Esophagus squamous epithelium (tissue), 5 donors: ENCODE measurements at regions not wholly inside any gene's neighbourhood (a gene's known extent, or its start where the extent isn't known, plus 50 kb on each side); places are given as distances from the start of the nearest gene placed in this dataset.

ENCODE experiments used
- DNase-seq: peaks from one replicate; lab custom pipeline; 2025; lab: John Stamatoyannopoulos, UW
- H3K27ac ChIP-seq, 4 donors: fragments of 200-600 bp; sonication (generic); one replicate each; pipeline ENCODE4 v1.5.1; 2016 to 2019; ENCODE audit warnings: mild to moderate bottlenecking in 1 of 4
- H3K27me3 ChIP-seq, 4 donors: fragments of 200-600 bp; sonication (generic); 1 replicate in 3 of 4; 2 replicates in 1 of 4; pipeline versions ENCODE4 v1.5.1 to v1.6.0; 2017 to 2021; ENCODE audit warnings: antibody characterized with exemption in 1 of 4
- H3K36me3 ChIP-seq, 3 donors: fragments of 200-600 bp; sonication (generic); one replicate each; pipeline ENCODE4 v1.5.1; 2016 to 2019
- H3K4me1 ChIP-seq, 3 donors: fragments of 200-600 bp; sonication (generic); one replicate each; pipeline ENCODE4 v1.5.1; 2017 to 2019
- H3K4me3 ChIP-seq, 4 donors: fragments of 200-600 bp; sonication (generic); 1 replicate in 3 of 4; 2 replicates in 1 of 4; pipeline ENCODE4 v1.5.1; 2016 to 2019; ENCODE audit warnings: mild to moderate bottlenecking in 2 of 4, moderate library complexity in 1 of 4
- H3K9me3 ChIP-seq, 3 donors: fragments of 200-600 bp; sonication (generic); one replicate each; pipeline ENCODE4 v1.5.1; 2016 to 2019
- POLR2A ChIP-seq, 4 donors: fragments of 450-650 bp; IDR thresholded peaks; one replicate each; pipeline ENCODE4 v1.6.1; 2017; ENCODE audit warnings: antibody characterized with exemption in 4 of 4, mild to moderate bottlenecking in 4 of 4, moderate library complexity in 3 of 4
- whole genome bisulfite sequencing, 2 donors: methylation state at CpG; one replicate each; pipeline ENCODE4 v1.1.5; 2018; 5-methylcytosine and 5-hydroxymethylcytosine counted together
- intact Hi-C: fragments of 100-400 bp; cut with DNase I; formaldehyde crosslinking; loops from one replicate; pipeline ENCODE4 v1.15.0; 2022
- TF ChIP-seq, protein P1 (sequence below), 6 experiments: fragments of 450-650 bp in 4 of 6; fragments of 200-600 bp in 2 of 6; sonication (generic) in 2 of 6; IDR thresholded peaks; one replicate each; pipeline ENCODE4 v1.5.1; 2016 to 2019; ENCODE audit warnings: antibody characterized with exemption in 6 of 6, mild to moderate bottlenecking in 4 of 6, moderate library complexity in 4 of 6
- donor health status: DM: yes; HTN: yes; CAD: no.

DNA sequence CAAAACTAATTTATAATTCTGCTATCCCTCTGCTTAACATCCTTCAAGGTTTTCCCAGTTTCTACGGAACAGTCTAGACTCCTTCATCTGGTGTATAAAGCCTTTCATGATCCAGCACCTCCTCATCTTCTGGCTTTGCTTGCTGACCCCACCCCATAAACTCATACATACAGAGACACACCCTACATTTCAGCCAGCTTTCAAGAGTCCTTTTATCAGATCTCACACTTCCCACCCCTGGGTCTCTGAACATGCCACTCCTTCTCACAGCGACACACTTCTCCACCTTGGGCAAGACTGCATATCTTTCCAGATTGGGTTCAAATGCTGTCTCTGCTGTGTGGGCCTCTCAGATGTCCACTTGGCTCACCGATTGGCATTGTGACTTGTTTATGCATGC is 166.8 kb upstream of the LPP start:
- H3K4me3 ChIP-seq: no peak overlapping the region
- no peaks in the 10 kb centered on the region for H3K36me3 ChIP-seq
- no peaks in the 10 kb centered on the region for H3K27me3 ChIP-seq
- DNase-seq: no peak
- peaks cover 0 to 6% (median 0%) of the 10 kb centered on the region in 3 donors for H3K4me1 ChIP-seq
- H3K27ac ChIP-seq: no peak overlapping the region
- H3K9me3 ChIP-seq: no peaks in the 10 kb centered on the region
- 86 to 92% methylated on average over 3 of the region's 3 CpGs for WGBS, 2 donors
- intact Hi-C loops: no loop called here
- TF ChIP-seq, protein P1, sequence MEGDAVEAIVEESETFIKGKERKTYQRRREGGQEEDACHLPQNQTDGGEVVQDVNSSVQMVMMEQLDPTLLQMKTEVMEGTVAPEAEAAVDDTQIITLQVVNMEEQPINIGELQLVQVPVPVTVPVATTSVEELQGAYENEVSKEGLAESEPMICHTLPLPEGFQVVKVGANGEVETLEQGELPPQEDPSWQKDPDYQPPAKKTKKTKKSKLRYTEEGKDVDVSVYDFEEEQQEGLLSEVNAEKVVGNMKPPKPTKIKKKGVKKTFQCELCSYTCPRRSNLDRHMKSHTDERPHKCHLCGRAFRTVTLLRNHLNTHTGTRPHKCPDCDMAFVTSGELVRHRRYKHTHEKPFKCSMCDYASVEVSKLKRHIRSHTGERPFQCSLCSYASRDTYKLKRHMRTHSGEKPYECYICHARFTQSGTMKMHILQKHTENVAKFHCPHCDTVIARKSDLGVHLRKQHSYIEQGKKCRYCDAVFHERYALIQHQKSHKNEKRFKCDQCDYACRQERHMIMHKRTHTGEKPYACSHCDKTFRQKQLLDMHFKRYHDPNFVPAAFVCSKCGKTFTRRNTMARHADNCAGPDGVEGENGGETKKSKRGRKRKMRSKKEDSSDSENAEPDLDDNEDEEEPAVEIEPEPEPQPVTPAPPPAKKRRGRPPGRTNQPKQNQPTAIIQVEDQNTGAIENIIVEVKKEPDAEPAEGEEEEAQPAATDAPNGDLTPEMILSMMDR (IDR thresholded peaks at IDR 0.05): no peak
- no peak for TF ChIP-seq POLR2A (IDR thresholded peaks at IDR 0.05)

DNA sequence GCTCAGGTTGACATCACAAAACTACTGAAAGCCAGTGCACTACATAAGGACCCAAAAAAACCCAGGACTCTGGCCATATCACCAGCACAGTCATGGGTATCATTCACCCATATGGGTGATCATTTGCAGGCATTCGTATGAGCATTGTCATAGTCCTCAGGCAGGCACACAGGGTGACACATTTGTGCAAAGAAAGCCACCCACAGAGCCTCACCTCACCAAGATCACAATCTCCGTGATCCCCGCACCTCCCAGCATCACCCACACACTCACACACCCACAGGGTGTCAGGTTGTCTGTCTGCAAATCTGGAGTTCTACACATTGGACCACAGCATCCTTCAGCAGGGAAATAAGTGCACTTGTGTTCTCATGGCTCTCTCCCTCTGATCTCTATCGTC is 166.0 kb upstream of the LPP start:
- H3K4me1 ChIP-seq: peaks cover 0 to 6% (median 0%) of the 10 kb centered on the region in 3 donors
- no peak for DNase-seq
- TF ChIP-seq POLR2A (IDR thresholded peaks at IDR 0.05): no peak
- TF ChIP-seq, protein P1 (IDR thresholded peaks at IDR 0.05): no peak
- H3K27me3 ChIP-seq: no peaks in the 10 kb centered on the region
- no peaks in the 10 kb centered on the region for H3K36me3 ChIP-seq
- no peaks in the 10 kb centered on the region for H3K9me3 ChIP-seq
- WGBS, 2 donors: 86 to 93% methylated on average over 4 of the region's 4 CpGs
- intact Hi-C loops: no loop called here
- no peak overlapping the region for H3K4me3 ChIP-seq
- no peak overlapping the region for H3K27ac ChIP-seq

DNA sequence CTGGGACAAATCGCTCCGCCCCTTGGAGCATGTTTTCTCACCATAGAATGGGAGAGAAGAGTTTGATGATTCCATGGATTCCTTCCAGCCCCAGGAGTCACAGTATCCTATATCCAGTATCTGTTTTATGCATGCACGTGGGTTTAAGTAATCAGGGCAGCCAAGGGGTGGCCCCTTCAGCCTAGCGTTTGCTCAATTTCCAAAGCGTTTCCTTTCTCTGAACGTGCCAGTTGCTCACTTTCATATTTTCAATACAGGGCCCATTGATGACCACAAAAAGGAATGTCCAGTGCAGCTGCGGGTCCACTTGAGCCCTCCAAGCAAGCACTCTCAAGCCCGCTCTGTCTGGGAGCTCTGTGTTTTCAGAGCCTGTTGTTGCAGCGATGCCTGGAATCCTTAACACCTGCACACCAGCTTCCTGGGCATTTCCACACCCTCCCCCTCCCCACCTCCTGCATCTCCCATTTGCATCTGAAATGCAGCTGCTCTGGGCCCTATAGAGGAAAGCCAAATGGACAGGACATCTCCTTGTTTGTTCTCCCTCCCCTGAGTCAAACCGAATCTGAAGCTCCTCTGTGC is 164.3 kb upstream of the LPP start:
- H3K4me3 ChIP-seq: no peak overlapping the region
- TF ChIP-seq, protein P1 (IDR thresholded peaks at IDR 0.05): no peak
- TF ChIP-seq POLR2A (IDR thresholded peaks at IDR 0.05): no peak
- no peaks in the 10 kb centered on the region for H3K9me3 ChIP-seq
- H3K27ac ChIP-seq: no peak overlapping the region
- intact Hi-C loops: no loop called here
- H3K27me3 ChIP-seq: no peaks in the 10 kb centered on the region
- 75 to 88% methylated on average over 9 to 10 of the region's 10 CpGs for WGBS, 2 donors
- DNase-seq: no peak
- peaks cover 0 to 6% (median 0%) of the 10 kb centered on the region in 3 donors for H3K4me1 ChIP-seq
- no peaks in the 10 kb centered on the region for H3K36me3 ChIP-seq

DNA sequence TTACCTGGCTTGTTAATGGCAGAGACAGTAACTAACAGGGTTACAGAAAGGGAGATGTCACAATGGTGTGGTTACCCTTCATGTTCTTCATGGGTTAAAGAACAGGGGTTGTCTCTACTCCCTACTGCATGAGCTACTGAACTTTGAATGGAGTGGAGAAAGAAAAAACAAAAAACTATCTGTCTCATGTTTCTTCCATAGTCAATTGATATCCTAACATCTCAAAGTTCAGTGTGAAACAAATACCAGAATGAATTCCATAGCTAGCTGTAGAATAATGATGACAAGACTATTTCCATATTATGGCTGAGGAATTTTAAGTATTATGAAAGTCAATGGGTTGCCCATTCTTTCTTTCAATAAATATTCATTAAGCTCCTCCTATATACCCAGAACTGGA is 161.3 kb upstream of the LPP start:
- Histone ChIP-seq H3K9me3 (no peaks in the 10 kb centered on the region), H3K27ac (no peak overlapping the region), H3K27me3 (peaks cover 0 to 5% (median 0%) of the 10 kb centered on the region in 4 donors), H3K4me1 (no peaks in the 10 kb centered on the region), H3K4me3 (no peak overlapping the region), H3K36me3 (no peaks in the 10 kb centered on the region)
- TF ChIP-seq, protein P1 (IDR thresholded peaks at IDR 0.05): no peak
- no peak for TF ChIP-seq POLR2A (IDR thresholded peaks at IDR 0.05)
- no peak for DNase-seq
- intact Hi-C loops: no loop called here

DNA sequence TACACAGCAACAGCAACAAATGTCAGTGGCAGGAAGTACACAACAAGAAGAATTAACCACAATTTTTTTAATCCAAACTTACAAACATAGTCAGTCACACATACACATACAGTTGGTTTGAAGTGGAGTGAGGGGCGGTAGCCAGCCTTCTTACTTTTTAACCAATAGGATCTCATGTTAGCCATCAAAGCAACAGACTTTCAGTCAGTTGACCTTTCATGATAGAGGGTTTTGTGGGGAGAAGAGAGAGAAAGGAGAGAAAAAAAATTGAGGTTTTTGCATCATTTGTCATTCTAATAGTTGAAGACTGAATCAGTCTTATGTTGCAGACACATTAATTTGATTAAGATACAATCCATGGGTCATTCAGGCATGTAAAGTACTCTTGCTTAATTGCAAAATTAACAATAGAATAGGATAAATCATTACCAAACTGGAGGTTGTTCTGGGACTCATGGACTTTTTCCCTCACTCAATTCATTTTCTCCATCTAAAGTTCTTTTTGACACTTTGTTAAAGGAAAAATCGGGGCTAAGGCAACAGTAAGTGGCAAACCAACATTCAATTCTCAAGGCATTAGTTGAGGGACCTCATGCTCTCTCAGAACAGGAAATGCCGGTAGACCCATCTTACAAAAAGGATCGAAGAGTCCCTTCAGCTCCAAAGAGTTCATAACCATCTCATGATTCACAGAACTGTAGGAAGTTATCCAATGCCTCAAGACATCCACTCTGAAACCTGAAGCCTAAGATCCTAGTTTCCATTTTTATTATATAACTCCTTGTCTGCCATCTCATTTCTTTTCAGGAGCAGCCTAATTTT is 159.5 kb upstream of the LPP start:
- TF ChIP-seq, protein P1 (IDR thresholded peaks at IDR 0.05): no peak
- TF ChIP-seq POLR2A (IDR thresholded peaks at IDR 0.05): no peak
- Histone ChIP-seq H3K4me1 (no peaks in the 10 kb centered on the region), H3K27ac (no peak overlapping the region), H3K9me3 (no peaks in the 10 kb centered on the region), H3K36me3 (no peaks in the 10 kb centered on the region), H3K27me3 (peaks cover 0 to 6% (median 0%) of the 10 kb centered on the region in 4 donors), H3K4me3 (no peak overlapping the region)
- no peak for DNase-seq
- intact Hi-C loops: no loop called here
- WGBS, 2 donors: 74 to 76% methylated on average over 4 of the region's 4 CpGs
